NB4 (cell line): ENCODE measurements at regions not wholly inside any gene's neighbourhood (a gene's known extent, or its start where the extent isn't known, plus 50 kb on each side); places are given as distances from the start of the nearest gene placed in this dataset.

Experiments
- DNase-seq: peaks from one replicate; pipeline ENCODE4 v3.0.0; 2010; ENCODE audit warnings: low read depth
- H3K4me3 ChIP-seq: one replicate; pipeline ENCODE4 v1.5.1; 2011; ENCODE audit warnings: mild to moderate bottlenecking, low read depth, low read length, moderate library complexity
- CTCF ChIP-seq: IDR thresholded peaks from one replicate; pipeline ENCODE4 v1.5.1; 2012; ENCODE audit warnings: low read depth, low read length
- MYC ChIP-seq: IDR thresholded peaks from 2 replicates; pipeline ENCODE4 v1.6.1; 2011; ENCODE audit warnings: low read depth, low read length
- POLR2A ChIP-seq: IDR thresholded peaks from 2 replicates; pipeline ENCODE4 v1.6.1; 2011; ENCODE audit warnings: mild to moderate bottlenecking; ENCODE audit not compliant: insufficient read length; ENCODE audit errors: extremely low read depth
- TF ChIP-seq, protein P1 (sequence below): IDR thresholded peaks from 2 replicates; pipeline ENCODE4 v1.6.1; 2011; ENCODE audit warnings: low read depth, low read length

GRCh38 chr7:55624813-55625212 is 52.5 kb upstream of the VOPP1 start:
- H3K4me3 ChIP-seq, result no peak overlapping the region
- DNase-seq, result no peak
- TF ChIP-seq MYC (no peak), POLR2A (no peak), CTCF (no peak)
- TF ChIP-seq, protein P1, sequence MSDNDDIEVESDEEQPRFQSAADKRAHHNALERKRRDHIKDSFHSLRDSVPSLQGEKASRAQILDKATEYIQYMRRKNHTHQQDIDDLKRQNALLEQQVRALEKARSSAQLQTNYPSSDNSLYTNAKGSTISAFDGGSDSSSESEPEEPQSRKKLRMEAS, result no peak

- no peak overlapping the region for H3K4me3 ChIP-seq
- DNase-seq, result no peak
- TF ChIP-seq MYC, result no peak
Observed at GRCh38 chr7:55623617-55624016, 51.3 kb upstream of the VOPP1 start.

GRCh38 chr7:55622241-55622640 is 49.9 kb upstream of the VOPP1 start:
- no peak for DNase-seq
- TF ChIP-seq MYC (no peak), POLR2A (no peak), CTCF (no peak)
- TF ChIP-seq, protein P1, result no peak
- H3K4me3 ChIP-seq, result no peak overlapping the region
